Ascending aorta (tissue), 2 donors: ENCODE measurements at regions not wholly inside any gene's neighbourhood (a gene's known extent, or its start where the extent isn't known, plus 50 kb on each side); places are given as distances from the start of the nearest gene placed in this dataset.

ENCODE experiments used
- DNase-seq, 2 donors: peaks; one replicate each; pipeline ENCODE4 v3.0.0-alpha.2; 2019; ENCODE audit warnings: low spot score in 2 of 2
- H3K27ac ChIP-seq, 2 donors: fragments of 200-600 bp; sonication (generic); one replicate each; pipeline ENCODE4 v1.5.1; 2016 to 2017; ENCODE audit warnings: mild to moderate bottlenecking in 1 of 2
- H3K27me3 ChIP-seq: fragments of 200-600 bp; sonication (generic); one replicate; pipeline ENCODE4 v1.5.1; 2017
- H3K36me3 ChIP-seq, 2 donors: fragments of 200-600 bp; sonication (generic); one replicate each; pipeline ENCODE4 v1.5.1; 2016
- H3K4me1 ChIP-seq, 2 donors: fragments of 200-600 bp; sonication (generic); one replicate each; pipeline ENCODE4 v1.5.1; 2016 to 2017; ENCODE audit warnings: mild to moderate bottlenecking in 1 of 2
- H3K4me3 ChIP-seq, 2 donors: fragments of 200-600 bp; sonication (generic); one replicate each; pipeline ENCODE4 v1.5.1; 2016 to 2017; ENCODE audit warnings: mild to moderate bottlenecking in 1 of 2
- H3K9me3 ChIP-seq, 2 donors: fragments of 200-600 bp; sonication (generic); one replicate each; pipeline ENCODE4 v1.5.1; 2016
- intact Hi-C: fragments of 100-400 bp; cut with DNase I; formaldehyde crosslinking; loops from one replicate; pipeline ENCODE4 v1.15.1; 2023
- TF ChIP-seq, protein P1 (sequence below), 3 experiments: fragments of 200-600 bp in 2 of 3; fragments of 450-650 bp in 1 of 3; sonication (generic) in 2 of 3; IDR thresholded peaks; one replicate each; pipeline ENCODE4 v1.5.1; 2016 to 2019; ENCODE audit warnings: antibody characterized with exemption in 3 of 3, mild to moderate bottlenecking in 1 of 3, moderate library complexity in 1 of 3

DNA sequence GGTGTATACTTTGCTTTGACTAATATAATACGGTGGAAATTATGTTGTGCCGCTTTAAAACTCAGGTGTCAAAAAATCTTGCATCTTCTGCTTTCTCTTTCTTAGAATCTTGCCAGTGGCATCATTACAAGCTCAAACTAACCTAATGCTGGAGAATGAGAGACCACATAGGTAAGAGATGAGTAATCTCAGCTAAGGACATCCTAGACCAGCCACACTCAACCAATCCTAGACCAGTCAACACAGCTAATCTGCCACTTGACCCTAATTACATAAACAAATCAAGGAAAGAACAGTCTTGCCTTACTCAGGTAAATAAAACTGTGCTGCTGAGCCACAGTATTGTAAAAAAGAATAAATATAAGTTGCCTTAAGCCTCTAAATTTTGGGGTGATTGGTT lies 1323.9 kb upstream of the SPRY2 start:
- H3K9me3 ChIP-seq = no peaks in the 10 kb centered on the region
- H3K27me3 ChIP-seq = no peaks in the 10 kb centered on the region
- no peak for DNase-seq
- TF ChIP-seq, protein P1, sequence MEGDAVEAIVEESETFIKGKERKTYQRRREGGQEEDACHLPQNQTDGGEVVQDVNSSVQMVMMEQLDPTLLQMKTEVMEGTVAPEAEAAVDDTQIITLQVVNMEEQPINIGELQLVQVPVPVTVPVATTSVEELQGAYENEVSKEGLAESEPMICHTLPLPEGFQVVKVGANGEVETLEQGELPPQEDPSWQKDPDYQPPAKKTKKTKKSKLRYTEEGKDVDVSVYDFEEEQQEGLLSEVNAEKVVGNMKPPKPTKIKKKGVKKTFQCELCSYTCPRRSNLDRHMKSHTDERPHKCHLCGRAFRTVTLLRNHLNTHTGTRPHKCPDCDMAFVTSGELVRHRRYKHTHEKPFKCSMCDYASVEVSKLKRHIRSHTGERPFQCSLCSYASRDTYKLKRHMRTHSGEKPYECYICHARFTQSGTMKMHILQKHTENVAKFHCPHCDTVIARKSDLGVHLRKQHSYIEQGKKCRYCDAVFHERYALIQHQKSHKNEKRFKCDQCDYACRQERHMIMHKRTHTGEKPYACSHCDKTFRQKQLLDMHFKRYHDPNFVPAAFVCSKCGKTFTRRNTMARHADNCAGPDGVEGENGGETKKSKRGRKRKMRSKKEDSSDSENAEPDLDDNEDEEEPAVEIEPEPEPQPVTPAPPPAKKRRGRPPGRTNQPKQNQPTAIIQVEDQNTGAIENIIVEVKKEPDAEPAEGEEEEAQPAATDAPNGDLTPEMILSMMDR (IDR thresholded peaks at IDR 0.05) = no peak
- H3K27ac ChIP-seq = no peak overlapping the region
- H3K4me1 ChIP-seq = no peaks in the 10 kb centered on the region
- no peak overlapping the region for H3K4me3 ChIP-seq
- intact Hi-C loops = no loop called here
- no peaks in the 10 kb centered on the region for H3K36me3 ChIP-seq

DNA sequence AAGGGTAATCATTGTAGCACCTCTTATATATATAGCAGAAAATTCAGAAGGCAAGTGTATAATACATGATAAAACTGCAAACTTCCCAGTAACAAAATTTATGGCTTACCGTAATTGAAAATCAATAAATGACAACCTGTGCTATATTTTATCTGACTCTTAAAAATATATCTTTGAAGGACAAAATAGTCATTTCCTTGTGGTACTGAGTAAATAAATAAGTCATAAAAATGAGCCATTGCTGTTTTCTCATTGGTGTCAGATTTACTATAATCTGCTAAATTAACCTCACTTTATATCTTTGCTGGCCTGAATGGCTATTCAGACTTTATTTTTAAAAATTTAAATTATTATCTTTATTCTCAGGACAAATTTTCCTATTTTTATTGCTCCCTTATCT lies 1319.1 kb upstream of the SPRY2 start:
- DNase-seq = no peak
- no peaks in the 10 kb centered on the region for H3K27me3 ChIP-seq
- H3K27ac ChIP-seq = no peak overlapping the region
- H3K36me3 ChIP-seq = no peaks in the 10 kb centered on the region
- H3K9me3 ChIP-seq = no peaks in the 10 kb centered on the region
- intact Hi-C loops = no loop called here
- no peak overlapping the region for H3K4me3 ChIP-seq
- TF ChIP-seq, protein P1 (IDR thresholded peaks at IDR 0.05) = no peak
- no peaks in the 10 kb centered on the region for H3K4me1 ChIP-seq

DNA sequence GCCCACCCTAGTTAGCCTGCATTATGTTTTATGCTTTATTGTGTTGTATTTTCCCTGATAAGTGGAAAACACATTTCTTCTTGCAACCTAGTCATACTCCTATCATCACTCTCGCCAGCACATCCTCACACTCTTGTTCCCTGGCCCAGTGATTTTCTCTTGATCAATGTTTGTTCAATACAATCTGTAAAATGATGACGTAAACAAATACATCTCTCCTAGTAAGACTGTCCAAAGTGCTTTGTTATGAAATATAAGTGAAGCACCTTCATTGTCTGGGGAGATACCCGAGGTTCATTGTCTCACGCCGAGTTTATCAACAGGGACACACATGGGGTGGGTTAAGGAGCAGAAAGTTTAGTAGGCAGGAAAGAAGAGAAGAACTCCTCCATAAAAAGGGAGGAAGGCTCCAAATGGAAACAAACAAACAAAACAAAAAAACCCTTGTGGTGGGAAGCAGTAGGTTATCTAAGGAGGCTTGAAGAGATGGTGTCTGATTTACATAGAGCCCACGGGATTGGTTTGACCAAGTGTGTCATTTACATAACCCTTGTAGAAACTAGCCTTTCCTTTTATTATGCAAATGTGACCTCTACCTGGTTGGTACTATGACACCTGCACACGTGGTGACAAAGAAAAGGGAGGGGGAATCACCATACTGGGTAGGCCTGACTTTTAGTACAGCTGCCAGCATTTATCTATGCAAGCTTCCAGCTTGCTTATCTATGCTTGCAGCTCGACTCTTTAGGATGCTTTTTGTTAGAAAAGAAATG lies 1317.9 kb upstream of the SPRY2 start:
- H3K4me1 ChIP-seq = no peaks in the 10 kb centered on the region
- no peaks in the 10 kb centered on the region for H3K9me3 ChIP-seq
- no peaks in the 10 kb centered on the region for H3K27me3 ChIP-seq
- H3K4me3 ChIP-seq = no peak overlapping the region
- H3K36me3 ChIP-seq = no peaks in the 10 kb centered on the region
- intact Hi-C loops = no loop called here
- H3K27ac ChIP-seq = no peak overlapping the region
- TF ChIP-seq, protein P1 (IDR thresholded peaks at IDR 0.05) = no peak
- no peak for DNase-seq

DNA sequence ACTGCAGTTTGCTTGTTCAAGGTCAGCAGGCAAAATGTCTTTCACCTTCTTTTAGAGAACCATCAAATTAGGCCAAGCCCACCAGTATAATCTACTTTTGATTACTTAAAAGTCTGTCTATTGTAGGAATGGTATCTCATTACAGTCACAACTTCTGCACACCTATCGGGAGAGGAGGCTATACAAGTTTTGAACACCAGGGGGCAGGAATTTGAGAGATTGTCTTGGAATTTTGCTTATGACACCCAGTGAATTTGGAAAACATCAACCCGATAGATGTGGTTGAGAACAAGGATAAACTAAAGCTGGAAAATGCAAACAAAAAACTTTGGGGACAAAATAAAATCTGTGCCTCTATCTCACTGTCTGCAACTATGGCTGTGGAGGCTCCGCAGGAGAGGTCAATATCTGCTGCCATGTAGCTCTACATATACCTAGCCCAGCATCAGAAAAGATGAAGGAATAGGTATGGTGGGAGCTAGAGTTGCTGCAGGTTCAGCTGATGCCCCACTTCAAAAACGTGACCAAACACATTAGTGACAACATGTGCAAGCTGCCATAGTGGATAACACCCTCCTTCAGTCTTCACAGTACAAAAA lies 1299.2 kb upstream of the SPRY2 start:
- Histone ChIP-seq H3K36me3 (no peaks in the 10 kb centered on the region), H3K9me3 (no peaks in the 10 kb centered on the region), H3K27ac (no peak overlapping the region), H3K4me1 (no peaks in the 10 kb centered on the region), H3K4me3 (no peak overlapping the region), H3K27me3 (no peaks in the 10 kb centered on the region)
- TF ChIP-seq, protein P1 (IDR thresholded peaks at IDR 0.05) = no peak
- DNase-seq = no peak
- intact Hi-C loops = no loop called here

DNA sequence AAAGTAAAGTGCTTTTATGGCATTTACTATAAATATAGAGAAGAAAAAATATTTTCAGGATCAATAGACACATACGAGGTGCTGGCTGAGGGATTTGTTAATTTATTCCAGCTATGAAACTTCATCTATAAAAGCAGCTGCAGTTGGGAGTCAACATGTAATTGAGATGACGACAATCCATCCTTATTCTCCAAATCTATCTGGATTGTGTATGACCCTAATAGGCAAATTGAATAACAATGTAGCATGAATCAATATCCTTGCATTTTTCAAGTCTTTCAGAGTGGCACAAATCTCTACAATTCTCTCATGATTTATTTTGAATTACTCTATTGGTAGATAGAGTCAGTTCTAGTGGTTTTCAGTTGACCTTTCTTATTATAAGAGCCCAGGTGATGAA lies 1296.5 kb upstream of the SPRY2 start:
- Histone ChIP-seq H3K4me3 (no peak overlapping the region), H3K36me3 (no peaks in the 10 kb centered on the region), H3K9me3 (no peaks in the 10 kb centered on the region), H3K4me1 (no peaks in the 10 kb centered on the region), H3K27me3 (no peaks in the 10 kb centered on the region), H3K27ac (no peak overlapping the region)
- TF ChIP-seq, protein P1 (IDR thresholded peaks at IDR 0.05) = no peak
- DNase-seq = no peak
- intact Hi-C loops = no loop called here
